Right renal cortex interstitium (tissue), 3 donors: ENCODE measurements at regions not wholly inside any gene's neighbourhood (a gene's known extent, or its start where the extent isn't known, plus 50 kb on each side); places are given as distances from the start of the nearest gene placed in this dataset.

Experiments
- DNase-seq, 3 donors: peaks; one replicate each; pipeline ENCODE4 v3.0.0-alpha.2; 2013; ENCODE audit warnings: low read depth in 3 of 3, low spot score in 2 of 3

DNA sequence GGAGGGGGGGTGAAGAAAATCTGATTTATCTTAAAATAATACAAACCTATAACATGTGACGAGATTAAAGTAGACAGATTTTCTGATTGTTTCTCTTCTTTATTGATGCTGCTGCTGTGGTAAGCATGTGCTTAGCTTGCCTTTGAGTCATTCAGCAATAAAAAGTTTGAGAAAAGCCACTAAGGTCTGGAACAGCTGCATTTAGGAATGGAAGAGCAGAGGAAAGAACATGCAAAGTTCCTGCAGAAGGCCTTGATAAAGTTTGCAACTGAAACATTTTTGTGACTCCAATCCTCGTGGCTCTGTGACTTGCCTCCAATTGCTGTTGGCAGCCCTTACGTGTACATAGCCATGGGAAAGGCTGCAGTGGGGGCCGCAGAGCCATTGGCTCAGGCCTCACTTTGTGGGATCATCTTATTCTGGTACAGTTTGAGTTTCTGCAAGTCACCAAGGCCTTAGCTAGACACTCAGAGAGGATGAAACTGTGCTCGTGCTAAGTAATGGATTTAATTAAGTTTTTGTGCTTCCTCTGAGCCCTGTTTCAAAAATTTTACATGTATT, 370.2 kb downstream of the AASDHPPT start:
- DNase-seq = no peak

DNA sequence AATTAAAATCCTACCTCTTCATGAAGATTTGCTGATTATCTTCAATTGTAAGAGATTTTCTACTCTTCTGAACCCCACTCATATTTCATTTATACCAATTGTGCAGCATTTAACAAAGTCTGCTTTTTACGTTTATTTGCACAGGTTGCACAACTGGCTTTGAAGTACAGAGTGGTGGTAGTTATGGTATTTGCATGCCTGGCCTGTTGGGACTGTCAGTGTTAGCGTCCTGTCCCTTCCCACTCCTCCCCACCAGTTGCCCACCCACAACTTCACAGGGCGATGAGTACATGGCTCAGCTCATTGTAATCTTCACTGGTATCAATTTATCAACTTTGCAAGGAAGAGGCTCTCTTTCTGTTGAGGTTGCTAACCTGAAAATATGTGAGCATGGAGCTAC, 372.3 kb downstream of the AASDHPPT start:
- no peak for DNase-seq

DNA sequence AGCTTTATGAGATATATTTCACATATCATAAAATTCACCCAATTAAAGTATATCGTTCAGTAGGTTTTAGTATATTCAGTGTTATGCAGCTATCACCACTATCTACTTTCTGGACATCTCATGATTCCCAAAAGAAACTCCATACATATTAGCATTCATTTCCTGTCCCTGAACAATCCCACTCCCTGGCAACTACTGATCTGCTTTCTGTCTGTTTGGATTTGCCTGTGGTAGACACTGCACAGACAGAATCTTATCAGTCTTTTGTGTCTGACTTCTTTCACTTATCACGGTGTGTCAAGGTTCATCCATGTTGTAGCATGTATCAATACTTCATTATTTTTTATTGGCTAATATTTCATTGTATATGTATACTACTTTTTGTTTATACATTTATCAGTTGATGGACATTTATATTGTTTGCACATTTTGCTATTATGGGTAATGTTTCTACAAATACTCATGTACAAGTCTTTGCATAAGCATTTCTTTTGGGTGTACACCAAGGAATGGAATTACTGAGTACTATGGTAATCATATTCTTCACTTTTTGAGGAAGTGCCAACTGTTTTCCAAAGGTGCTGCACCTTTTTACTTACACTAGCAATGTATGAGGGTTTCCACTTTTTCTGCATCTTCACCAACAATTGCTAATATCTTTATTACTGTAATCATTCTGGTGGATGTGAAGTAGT, 373.9 kb downstream of the AASDHPPT start:
- DNase-seq = no peak

DNA sequence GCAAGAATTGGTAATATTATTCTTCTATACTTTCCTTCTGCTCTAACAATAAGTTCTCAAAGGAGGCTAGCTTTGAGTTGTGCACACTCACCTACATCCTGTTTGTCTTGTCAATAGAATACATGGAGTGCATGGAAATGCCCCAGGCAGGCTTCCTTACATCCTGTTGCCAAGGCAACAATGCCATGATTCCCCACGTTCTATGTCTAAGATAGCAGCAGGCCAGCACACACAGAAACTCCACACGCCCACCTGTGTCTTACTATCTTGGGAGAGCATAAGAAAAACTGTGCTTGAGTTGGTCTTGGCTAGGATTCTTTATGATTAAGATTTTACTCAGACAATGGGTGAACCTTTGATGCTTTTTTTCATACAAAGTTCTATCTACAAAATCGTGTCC, 379.2 kb downstream of the AASDHPPT start:
- DNase-seq = no peak

DNA sequence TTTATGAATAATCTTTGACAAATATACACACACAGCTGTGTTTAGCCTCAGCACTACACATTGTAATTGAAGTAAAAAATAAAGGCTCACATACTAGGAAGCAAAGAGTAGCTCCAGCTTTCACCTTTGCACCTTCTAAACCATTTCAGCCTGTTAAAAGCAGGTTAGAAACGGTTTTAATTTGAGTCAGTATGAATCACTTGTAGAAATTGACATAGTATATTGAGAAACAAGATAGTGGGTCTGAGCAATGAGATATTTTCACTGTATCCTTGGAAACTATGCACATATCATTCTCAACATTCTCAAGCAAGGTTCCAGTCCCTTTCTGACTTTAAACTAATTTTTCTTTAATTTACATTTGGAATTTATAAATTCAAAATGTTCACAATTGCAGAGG, 380.3 kb downstream of the AASDHPPT start:
- DNase-seq = no peak

DNA sequence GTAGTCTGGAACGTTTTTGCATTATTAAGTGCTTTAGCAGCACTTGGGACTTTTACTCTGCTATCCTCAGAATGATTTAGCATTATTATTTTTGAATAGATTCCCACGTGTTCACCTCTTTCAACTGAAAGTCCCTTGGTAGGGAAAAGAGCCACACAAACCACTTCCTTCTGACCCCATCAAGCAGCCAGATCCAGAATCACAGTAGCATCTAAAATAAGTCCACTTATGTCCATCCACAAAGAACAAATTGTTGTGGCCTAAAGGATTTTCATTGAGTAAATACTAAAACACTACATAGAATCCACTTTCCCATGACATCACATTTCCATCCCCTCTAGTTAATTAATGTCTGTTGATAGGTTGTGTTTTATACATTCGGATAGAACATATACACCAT, 381.7 kb downstream of the AASDHPPT start:
- no peak for DNase-seq

DNA sequence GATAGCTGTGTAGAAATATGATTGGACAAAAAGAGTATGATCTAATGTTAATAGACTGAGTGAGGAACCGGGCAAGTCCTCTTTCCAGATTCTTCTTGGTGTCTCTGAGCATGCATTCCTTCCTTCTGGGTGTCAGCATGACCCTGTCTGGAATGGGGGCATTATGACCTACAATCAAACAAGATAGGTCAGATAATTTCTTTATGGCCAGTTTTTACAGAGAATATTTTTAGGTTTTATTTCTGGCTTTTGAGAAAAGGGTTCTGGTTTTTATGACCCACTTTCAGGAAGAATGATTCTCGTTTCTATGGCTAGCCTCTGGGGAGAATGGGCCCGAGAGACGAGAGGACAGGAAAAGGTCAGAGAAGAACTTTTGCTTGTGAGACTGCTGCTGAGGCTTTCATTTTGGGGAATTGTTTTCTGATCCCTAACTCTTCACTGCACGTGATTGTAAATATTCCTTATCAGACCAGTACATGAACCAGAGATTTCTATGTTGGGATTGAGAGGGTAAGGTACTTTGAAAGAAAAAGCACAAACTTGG, 383.8 kb downstream of the AASDHPPT start:
- no peak for DNase-seq

DNA sequence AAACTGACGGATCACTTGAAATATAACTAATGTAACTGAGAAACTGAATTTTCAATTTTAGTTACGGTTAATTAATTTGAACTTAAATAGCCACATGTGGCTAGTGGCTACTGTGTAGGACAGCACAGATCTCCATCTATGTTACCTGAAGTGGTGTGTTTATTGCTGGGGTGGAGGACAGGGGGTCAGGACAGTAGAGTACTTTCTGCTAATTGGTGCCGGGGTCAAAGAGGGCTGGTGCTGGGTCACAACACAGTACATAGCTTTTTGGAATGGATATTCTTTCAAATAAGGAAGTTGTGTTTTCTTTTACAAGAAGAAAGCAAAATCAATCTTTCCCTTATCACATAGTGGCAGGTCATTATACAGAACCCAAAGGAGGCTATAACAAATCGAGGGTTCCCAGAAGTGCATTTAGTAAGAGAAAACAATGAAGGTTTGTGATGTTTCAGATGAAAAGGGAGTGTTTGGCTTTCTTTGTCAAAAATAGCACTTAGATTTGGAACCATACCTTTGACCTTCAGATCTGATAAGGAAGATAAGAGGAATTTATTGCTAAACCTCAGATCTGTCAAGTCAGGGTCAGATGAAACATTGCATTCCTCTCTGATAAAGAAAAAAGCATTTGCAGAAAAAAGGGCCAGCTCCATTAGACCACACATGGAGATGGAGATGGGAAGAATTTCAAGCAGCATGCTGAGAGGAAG, 384.5 kb downstream of the AASDHPPT start:
- DNase-seq = no peak

DNA sequence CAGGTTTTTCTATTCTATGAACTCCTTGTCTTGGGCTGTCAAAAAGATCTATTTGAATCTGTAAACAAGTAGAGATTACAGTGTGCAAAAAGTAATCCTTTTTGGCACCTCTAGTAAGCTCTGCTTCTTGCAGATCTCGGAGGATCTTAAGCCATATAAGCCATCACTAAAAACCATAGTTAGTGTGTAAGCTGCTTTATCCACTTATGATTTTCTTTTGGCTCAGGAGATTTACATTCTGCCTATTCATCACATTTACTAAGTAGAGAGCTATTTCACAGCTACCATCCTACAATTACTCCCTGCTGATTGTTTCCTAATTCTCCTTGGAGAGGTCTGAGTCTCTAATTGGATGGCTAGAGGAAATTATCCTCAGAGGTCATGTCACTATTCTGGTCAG, 385.7 kb downstream of the AASDHPPT start:
- DNase-seq = no peak

DNA sequence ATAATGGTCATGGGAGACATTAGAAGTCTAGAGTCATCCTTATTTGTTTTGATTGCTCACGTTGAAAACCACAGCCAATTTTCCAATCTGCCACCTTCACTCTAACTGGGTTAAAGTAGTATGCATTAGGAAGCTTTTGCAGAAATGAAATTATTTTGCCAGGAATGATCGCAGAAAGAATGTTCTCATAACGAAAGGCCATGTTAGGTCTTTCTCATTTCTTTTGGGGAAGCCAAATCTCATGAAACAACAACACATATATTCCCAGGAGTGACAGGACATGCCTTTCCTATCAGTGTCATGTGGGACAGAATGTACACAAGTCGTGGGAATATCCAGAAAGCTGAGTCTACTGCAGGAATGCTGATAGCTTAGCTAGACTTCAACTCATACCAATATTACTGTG, 386.3 kb downstream of the AASDHPPT start:
- no peak for DNase-seq

DNA sequence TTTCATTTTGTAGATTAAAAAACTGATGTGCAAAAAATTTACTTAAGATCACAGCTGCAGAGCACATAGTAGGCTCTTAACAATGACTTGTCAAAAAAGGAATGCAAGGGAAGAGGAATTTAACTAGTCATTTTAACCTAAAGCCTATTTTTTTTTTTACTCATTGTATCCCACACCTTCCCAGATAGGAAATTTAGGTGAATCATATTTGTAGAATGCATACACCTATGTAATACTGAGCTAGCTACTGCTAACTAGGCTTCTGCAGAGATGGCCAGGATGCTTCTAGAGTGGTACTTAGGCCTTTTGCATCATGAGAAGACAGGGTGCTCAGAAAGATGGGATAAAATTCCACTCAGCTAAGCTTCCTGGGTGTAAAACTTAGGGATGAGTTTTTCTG, 387.3 kb downstream of the AASDHPPT start:
- DNase-seq = no peak

DNA sequence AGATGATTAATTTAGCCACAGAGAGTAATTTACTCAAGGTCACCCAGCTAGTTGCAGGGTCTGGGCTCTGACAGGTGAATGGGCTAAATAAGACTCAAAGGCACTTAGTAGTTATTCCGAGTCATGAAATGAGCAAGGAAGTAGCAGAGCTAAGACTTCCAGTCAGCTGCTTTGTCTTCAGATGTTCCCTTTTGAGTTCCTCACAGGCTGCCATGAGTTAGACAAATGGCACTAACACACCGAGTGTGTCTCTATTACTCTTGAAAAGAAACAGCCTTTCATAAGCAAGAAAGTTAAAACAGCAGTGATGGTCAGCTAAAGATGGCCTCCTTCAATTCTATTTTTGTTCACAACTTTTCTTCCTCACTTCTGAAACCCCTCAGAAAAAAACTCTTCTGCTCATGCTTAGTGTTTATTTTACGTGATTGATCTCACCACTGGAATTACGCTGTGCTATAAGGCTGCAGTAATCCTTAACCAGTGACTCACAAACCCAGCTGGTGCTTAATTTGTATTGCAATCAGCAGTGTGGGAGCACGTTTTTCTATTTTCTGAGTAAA, 389.1 kb downstream of the AASDHPPT start:
- DNase-seq = no peak

DNA sequence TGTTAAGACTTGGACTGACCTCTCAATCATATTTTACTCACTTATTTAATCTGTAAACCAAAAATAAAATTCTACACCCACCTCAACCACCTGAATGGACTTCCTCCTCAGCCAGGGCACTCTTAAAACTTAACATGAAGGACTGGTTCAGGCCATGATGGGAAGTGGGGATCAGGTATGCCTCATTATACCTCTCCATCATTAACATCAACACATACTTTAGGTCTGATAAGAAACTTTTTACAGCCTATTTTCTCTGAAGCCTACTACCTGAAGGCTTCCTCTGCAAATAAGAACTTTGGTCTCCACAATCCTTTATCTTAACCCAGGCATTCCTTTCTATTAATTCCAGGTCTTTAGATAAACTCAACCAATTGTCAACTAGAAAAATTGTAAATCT, 390.0 kb downstream of the AASDHPPT start:
- no peak for DNase-seq

DNA sequence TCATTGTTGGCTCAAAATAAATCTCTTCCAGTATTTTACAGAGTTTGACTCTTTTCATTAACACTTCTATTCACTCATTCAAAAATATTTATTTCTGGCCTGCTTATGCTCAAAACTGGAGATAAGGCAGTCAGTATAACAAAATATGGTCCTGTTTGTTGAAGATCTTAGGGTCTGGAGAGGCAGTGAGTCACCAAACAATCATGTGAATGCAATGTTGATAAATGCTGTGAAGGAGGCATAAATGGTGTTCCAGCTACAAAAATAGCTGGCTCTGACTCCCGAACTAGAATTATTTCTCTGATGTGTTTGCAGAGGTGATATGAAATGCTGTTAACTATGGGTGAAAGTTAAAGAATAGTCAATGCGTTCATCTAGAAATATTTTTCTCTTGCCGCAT, 390.6 kb downstream of the AASDHPPT start:
- no peak for DNase-seq

DNA sequence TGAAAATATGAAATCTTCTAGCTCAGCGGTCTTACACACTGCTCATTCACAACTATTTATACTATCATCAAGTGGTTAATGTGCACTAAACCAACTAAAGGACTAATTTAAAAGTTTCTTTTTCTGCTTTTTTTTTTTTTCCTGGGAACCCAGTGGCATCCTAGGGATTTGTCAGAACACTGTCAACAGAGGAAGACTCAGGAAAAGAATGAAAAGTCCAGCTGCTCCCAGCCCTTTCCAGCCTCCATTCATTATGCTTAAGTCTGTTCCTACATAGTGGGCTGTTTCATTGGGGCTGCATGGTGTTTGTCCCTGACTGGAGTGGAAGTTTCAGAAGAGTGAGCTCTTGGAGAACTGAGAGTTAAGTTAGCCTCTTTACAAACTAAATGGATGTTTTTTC, 391.1 kb downstream of the AASDHPPT start:
- DNase-seq = no peak

DNA sequence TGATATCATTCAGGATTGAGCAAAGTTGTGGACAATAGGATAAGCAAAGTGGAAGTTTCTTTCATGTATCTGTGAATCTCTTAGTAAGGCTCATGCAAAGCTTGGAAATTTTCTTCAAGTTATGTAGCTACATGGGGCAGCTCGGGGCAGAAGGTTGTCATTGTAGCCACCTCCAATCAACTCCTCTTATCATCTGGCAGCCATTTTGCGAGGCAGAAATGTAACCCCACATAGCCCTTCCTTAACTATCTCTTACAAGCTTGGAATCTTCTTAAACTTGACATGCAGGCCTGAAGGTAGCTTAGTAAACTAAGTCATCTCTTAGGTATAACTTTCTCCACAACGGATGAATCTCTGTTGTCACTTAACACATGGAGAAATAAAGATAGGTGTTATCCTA, 392.8 kb downstream of the AASDHPPT start:
- no peak for DNase-seq

DNA sequence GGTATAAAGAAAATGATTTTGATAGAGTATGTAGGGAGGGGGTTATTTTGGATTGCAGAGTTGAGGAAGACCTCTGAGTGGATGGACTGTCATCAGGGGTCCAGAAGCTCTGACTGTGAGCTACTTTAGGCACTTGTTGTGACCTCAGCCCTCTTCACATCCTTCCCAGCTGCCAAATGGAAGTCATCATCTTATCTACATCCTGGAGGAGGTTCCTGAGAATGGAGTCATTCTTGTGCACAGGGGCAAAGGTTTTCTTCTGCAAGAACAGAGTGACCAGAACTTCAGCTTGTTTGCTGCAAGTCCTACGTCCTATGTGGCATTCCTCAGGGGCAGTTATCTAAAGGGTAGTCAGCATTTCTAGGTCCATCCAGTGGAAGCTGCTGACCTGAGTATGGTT, 393.8 kb downstream of the AASDHPPT start:
- no peak for DNase-seq

DNA sequence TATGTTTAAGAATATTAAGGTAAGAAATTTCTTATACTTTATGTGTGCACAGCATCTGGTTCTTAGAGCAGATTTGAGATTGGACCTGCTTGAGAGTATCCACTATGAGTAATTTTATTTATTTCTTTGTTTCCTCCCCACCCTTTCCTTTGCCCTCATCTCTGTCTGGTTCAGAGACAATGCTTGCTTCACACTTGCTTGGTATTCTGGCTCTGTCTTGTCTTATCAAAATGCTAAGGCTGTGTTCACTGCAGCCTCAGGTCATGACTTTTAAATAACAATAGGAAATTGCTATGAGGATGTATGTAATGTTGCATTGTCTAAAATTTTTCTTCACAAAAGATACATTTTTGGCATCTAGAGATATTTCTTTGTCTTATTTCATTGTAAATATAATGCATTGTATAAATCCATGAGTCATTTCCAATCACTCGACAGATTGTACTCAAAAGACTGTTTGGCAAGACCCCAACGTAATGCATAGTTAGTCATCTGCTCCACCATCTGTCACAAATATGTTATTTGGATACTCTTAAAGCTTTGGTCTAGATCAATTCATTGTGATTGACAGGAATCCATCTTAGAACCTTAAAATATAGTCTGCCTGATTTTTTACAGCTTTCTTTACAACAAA, 395.7 kb downstream of the AASDHPPT start:
- no peak for DNase-seq

DNA sequence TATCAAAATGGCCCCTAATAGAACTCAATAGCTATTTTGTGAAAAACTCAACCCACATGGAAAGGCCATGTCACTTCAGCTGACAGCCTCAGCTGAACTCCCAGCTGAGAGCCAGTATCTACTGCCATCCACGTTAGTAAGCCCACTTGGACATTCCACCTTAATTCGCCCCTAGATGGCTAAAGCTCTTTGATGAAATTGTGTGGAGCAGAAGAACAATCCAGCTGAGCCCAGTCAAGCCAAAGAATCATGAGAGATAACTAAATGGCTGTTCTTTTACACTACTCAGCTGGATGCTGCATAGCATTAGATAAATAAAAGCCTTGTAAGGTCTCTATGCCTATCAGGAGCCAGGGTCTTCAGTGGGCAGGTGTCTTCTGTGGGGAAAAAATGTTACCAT, 396.8 kb downstream of the AASDHPPT start:
- no peak for DNase-seq

DNA sequence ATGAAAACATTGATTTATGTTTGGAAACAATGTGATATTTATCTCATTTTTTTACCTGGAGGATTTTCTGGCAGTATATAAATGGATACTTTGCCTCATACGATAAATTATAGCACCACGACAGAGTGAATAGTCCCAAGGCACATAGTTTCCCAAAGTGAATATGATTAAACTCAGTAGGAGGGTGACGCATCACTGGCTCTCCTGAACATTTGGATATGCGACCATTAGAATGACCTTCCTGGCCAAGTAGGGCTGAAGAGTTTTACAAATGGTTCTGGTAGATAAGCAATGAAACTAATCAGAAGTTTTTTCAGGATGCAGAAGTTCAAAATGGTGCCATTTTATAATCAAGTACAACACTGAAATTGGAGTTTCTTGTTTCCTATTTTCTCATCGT, 397.7 kb downstream of the AASDHPPT start:
- DNase-seq = no peak

DNA sequence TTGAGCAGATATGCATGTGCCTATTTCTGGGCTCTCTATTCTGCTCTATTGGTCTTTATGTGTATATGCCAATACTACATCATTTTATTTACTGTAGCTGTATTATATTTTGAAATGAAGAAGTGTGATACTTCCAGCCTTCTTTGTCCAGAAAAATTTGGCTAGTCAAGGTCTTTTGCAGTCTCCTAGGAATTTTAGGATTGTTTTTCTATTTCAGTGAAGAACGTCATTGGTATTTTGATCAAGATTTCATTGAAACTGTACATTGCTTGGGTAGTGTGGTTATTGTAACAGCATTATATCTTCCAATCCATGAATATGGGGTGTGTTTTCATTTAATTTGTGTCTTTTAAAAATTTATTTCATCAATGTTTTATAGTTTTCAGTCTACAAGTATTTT, 400.3 kb downstream of the AASDHPPT start:
- DNase-seq = no peak
